Heart right ventricle (tissue), 16 donors: ENCODE measurements at regions not wholly inside any gene's neighbourhood (a gene's known extent, or its start where the extent isn't known, plus 50 kb on each side); places are given as distances from the start of the nearest gene placed in this dataset.
A peak's percentile ranks its signal among the peaks of the same experiment; 100 is the strongest.

Source experiments
- ATAC-seq, 8 donors: fragments of 200-7000 bp; cut with Tn5 transposase; one replicate each; pipeline ENCODE4 v1.9.1; 2020; ENCODE audit warnings: mild to moderate bottlenecking in 8 of 8, moderate library complexity in 8 of 8, moderate number of reproducible peaks in 1 of 8
- DNase-seq, 2 donors: peaks; one replicate each; pipeline ENCODE4 v3.0.0-alpha.2; 2020
- H3K27ac ChIP-seq, 10 donors: fragments of 200-600 bp; sonication (generic) in 2 of 10; one replicate each; pipeline versions ENCODE4 v1.5.0 to v1.8.0; 2020 to 2022; ENCODE audit warnings: mild to moderate bottlenecking in 3 of 10
- H3K27me3 ChIP-seq, 7 donors: fragments of 200-600 bp; one replicate each; pipeline ENCODE4 v1.8.0; 2021 to 2022; ENCODE audit warnings: mild to moderate bottlenecking in 2 of 7
- H3K36me3 ChIP-seq, 9 donors: fragments of 200-600 bp; sonication (generic) in 1 of 9; one replicate each; pipeline versions ENCODE4 v1.5.0 to v1.8.0; 2020 to 2022; ENCODE audit warnings: mild to moderate bottlenecking in 2 of 9
- H3K4me1 ChIP-seq, 9 donors: fragments of 200-600 bp; sonication (generic) in 1 of 9; one replicate each; pipeline versions ENCODE4 v1.5.0 to v1.8.0; 2020 to 2022; ENCODE audit warnings: mild to moderate bottlenecking in 4 of 9
- H3K4me3 ChIP-seq, 10 donors: fragments of 200-600 bp; sonication (generic) in 2 of 10; one replicate each; pipeline versions ENCODE4 v1.5.0 to v1.8.0; 2020 to 2022; ENCODE audit warnings: mild to moderate bottlenecking in 7 of 10, moderate library complexity in 2 of 10
- H3K9me3 ChIP-seq, 11 donors: fragments of 200-600 bp in 10 of 11; sonication (generic) in 2 of 11; one replicate each; pipeline versions ENCODE4 v1.5.0 to v1.8.0; 2013 to 2022; ENCODE audit warnings: mild to moderate bottlenecking in 2 of 11, control low read depth in 1 of 11, moderate library complexity in 1 of 11
- WGBS, 2 donors: extraction: QIAGEN DNeasy Blood & Tissue Kit; methylation state at CpG; one replicate each; pipeline ENCODE4 v1.1.7; 2013; ENCODE audit warnings: inconsistent platforms in 1 of 2; 5-methylcytosine and 5-hydroxymethylcytosine counted together
- intact Hi-C, 10 donors: fragments of 100-400 bp; cut with DNase I; formaldehyde crosslinking; loops; one replicate each; pipeline versions ENCODE4 v1.11.1 to v1.14.2; 2022
- TF ChIP-seq, protein P1 (sequence below), 9 donors: fragments of 200-600 bp; sonication (generic) in 2 of 9; IDR thresholded peaks; one replicate each; pipeline versions ENCODE4 v1.5.0 to v1.8.0; 2021 to 2022; ENCODE audit warnings: antibody characterized with exemption in 9 of 9, mild to moderate bottlenecking in 5 of 9, moderate library complexity in 1 of 9
- donor health status: Arrhythmogenic right ventricular cardiomyopathy.
- donor health status: ischemic (EF 13 %, LVEDD 7.1; RV severe dilation, severe dysfunction).
- donor health status: healthy with polysubstance abuse.
- donor health status: DM: no; HTN: yes; CAD: no.
- donor health status: DM: no; HTN: no; CAD: no.
- donor health status: ischemic (EF 25% LVEDD 6.9; RV normal size, moderate dysfunction).
- donor health status: ischemic (EF 25% LVEDD 5.7; RV mildly dilated, moderate dysfunction).
- donor health status: healthy.
- donor health status: DM: yes; HTN: yes; CAD: no.
- donor health status: Ischemic cardiomyopathy.
- donor health status: ischemic (EF 35%, LVEDD 5.7; RV mildly dilated, moderate dysfunction).
- donor health status: nonischemic (EF 11% LVEDD 7.7; RV severe dilation, severe dysfunction).
- donor health status: DM: yes; HTN: yes; CAD: no.
- donor health status: PGD.
- donor health status: ischemic (EF 29% LVEDD 5.4; RV normal size, mild dysfunction).
- donor health status: nonischemic (EF 23%, LVEDD 6.1; RV moderate dilation, normal function).

DNA sequence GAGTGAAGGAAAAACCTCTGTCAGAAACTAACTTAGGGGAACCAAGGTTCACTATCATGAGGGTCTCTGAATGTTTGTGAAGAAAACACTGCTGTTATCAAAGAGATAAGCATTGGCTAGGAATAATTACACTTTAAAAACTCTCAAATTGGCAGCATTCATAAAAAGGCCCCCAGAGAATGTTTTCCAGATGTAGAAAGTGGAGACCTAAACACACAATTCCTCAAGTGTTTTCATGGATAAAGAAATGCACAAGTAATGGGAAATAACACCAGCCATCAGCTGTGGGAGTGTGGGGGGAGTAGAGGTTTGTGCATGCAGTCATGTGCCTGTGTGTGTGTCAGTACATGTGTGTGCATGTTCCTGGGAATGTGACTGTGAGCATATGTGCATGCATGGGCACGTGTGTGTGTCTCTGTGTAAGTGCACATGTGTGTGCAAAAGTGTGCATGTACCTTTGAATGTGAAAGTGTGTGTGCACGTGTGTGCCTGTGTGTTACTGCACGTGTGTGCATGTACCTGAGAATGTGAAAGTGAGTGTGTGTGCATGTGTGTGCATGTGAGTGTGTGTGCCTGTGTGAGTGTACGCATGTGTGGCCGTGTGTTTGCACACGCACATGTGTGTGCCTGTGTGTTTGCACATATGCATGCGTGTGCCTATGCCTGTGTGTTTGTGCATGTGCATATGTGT is 854.3 kb upstream of the SALL3 start:
- no peaks in the 10 kb centered on the region for H3K36me3 ChIP-seq
- H3K4me1 ChIP-seq: no peaks in the 10 kb centered on the region
- DNase-seq (no peak), ATAC-seq (no peak)
- TF ChIP-seq, protein P1, sequence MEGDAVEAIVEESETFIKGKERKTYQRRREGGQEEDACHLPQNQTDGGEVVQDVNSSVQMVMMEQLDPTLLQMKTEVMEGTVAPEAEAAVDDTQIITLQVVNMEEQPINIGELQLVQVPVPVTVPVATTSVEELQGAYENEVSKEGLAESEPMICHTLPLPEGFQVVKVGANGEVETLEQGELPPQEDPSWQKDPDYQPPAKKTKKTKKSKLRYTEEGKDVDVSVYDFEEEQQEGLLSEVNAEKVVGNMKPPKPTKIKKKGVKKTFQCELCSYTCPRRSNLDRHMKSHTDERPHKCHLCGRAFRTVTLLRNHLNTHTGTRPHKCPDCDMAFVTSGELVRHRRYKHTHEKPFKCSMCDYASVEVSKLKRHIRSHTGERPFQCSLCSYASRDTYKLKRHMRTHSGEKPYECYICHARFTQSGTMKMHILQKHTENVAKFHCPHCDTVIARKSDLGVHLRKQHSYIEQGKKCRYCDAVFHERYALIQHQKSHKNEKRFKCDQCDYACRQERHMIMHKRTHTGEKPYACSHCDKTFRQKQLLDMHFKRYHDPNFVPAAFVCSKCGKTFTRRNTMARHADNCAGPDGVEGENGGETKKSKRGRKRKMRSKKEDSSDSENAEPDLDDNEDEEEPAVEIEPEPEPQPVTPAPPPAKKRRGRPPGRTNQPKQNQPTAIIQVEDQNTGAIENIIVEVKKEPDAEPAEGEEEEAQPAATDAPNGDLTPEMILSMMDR (IDR thresholded peaks at IDR 0.05): no peak
- peaks cover 0 to 10% (median 0%) of the 10 kb centered on the region in 11 donors for H3K9me3 ChIP-seq
- intact Hi-C loops: no loop called here
- H3K27ac ChIP-seq: peak overlapping the region in 1 of 10 donors; percentile 9
- no peak overlapping the region for H3K4me3 ChIP-seq
- H3K27me3 ChIP-seq: peaks cover 0 to 5% (median 3%) of the 10 kb centered on the region in 7 donors
- 89 to 90% methylated on average over 7 of the region's 7 CpGs for WGBS, 2 donors

- WGBS, 2 donors: 94 to 95% methylated on average over 13 of the region's 13 CpGs
- peaks cover 0 to 7% (median 5%) of the 10 kb centered on the region in 7 donors for H3K27me3 ChIP-seq
These were observed 853.5 kb upstream of the SALL3 start for GRCh38 chr18:78126106-78126505.

DNA sequence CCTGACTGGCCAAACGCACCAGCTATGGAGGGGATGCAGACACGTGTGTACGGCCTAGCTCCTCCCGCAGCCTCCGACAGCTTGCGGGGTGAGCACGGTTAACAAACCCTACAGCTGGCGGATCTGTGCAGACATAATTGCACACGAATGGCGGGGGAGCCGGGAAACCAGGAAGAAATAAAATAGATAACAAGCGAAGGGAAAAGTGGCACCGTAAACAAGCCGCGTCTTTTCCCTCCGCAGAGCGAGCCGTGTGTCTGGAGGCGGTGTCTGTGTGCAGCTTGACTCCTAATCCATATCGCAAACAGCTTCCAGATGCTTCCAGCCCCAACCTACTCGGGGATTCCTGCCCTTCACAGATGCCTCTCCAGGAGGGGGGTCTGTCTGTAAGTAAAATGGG is 853.1 kb upstream of the SALL3 start:
- H3K36me3 ChIP-seq: no peaks in the 10 kb centered on the region
- TF ChIP-seq, protein P1 (IDR thresholded peaks at IDR 0.05): no peak
- H3K4me3 ChIP-seq: no peak overlapping the region
- H3K27me3 ChIP-seq: peaks cover 0 to 7% (median 5%) of the 10 kb centered on the region in 7 donors
- H3K9me3 ChIP-seq: peaks cover 0 to 10% (median 0%) of the 10 kb centered on the region in 11 donors
- DNase-seq (no peak), ATAC-seq (no peak)
- no peaks in the 10 kb centered on the region for H3K4me1 ChIP-seq
- 77 to 84% methylated on average over 21 of the region's 21 CpGs for WGBS, 2 donors
- intact Hi-C loops: no loop called here
- H3K27ac ChIP-seq: no peak overlapping the region

More at GRCh38 chr18:78126106-78126505, 853.5 kb upstream of the SALL3 start:
- H3K9me3 ChIP-seq: peaks cover 0 to 10% (median 0%) of the 10 kb centered on the region in 11 donors
- H3K36me3 ChIP-seq: no peaks in the 10 kb centered on the region
- intact Hi-C loops: no loop called here
- no peak for ATAC-seq
- H3K4me3 ChIP-seq: no peak overlapping the region
- H3K4me1 ChIP-seq: no peaks in the 10 kb centered on the region
- TF ChIP-seq, protein P1 (IDR thresholded peaks at IDR 0.05): no peak
- H3K27ac ChIP-seq: no peak overlapping the region
- no peak for DNase-seq

DNA sequence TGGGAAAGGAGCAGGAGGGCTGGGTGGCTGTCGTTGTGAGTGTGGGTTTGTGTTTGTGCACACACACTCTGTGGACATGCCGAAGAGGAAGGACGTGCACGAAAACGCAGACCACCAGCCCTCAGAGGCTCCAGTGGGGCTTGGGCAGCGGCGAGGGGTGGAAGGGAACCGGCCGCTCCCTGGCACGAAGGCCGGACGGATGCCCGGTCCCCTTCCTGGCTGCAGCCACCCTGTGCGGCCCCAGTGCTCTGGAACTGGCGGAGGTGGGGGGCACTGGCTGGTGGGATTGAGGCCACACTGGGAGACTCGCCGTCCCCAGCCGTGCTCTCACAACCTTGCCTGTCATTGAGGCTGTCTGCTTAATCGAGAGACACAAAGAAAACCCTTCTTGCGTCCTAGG is 852.6 kb upstream of the SALL3 start:
- TF ChIP-seq, protein P1 (IDR thresholded peaks at IDR 0.05): no peak
- DNase-seq (no peak), ATAC-seq (no peak)
- 89% methylated on average over 20 of the region's 20 CpGs for WGBS, 2 donors
- Histone ChIP-seq H3K27me3 (peaks cover 0 to 7% (median 5%) of the 10 kb centered on the region in 7 donors), H3K9me3 (peaks cover 0 to 10% (median 0%) of the 10 kb centered on the region in 11 donors), H3K4me3 (no peak overlapping the region), H3K27ac (no peak overlapping the region), H3K4me1 (no peaks in the 10 kb centered on the region), H3K36me3 (no peaks in the 10 kb centered on the region)
- intact Hi-C loops: no loop called here
